ENCODE measurements at regions not wholly inside any gene's neighbourhood (a gene's known extent, or its start where the extent isn't known, plus 50 kb on each side); places are given as distances from the start of the nearest gene placed in this dataset.

- TF ChIP-seq, protein P1, sequence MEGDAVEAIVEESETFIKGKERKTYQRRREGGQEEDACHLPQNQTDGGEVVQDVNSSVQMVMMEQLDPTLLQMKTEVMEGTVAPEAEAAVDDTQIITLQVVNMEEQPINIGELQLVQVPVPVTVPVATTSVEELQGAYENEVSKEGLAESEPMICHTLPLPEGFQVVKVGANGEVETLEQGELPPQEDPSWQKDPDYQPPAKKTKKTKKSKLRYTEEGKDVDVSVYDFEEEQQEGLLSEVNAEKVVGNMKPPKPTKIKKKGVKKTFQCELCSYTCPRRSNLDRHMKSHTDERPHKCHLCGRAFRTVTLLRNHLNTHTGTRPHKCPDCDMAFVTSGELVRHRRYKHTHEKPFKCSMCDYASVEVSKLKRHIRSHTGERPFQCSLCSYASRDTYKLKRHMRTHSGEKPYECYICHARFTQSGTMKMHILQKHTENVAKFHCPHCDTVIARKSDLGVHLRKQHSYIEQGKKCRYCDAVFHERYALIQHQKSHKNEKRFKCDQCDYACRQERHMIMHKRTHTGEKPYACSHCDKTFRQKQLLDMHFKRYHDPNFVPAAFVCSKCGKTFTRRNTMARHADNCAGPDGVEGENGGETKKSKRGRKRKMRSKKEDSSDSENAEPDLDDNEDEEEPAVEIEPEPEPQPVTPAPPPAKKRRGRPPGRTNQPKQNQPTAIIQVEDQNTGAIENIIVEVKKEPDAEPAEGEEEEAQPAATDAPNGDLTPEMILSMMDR (IDR thresholded peaks at IDR 0.05; ENCODE audit: insufficient read depth, low read length, poor library complexity, severe bottlenecking), result no peak
- TF ChIP-seq EZH2phosphoT487 (conservative IDR thresholded peaks at IDR 0.05; ENCODE audit: low read length), result no peak
Measured at GRCh38 chr10:110370006-110370405, 65.3 kb upstream of the SMNDC1 start.
